ENCODE measurements at regions not wholly inside any gene's neighbourhood (a gene's known extent, or its start where the extent isn't known, plus 50 kb on each side); places are given as distances from the start of the nearest gene placed in this dataset.

GRCh38 chr10:114729103-114729659 lies 71.1 kb upstream of the ABLIM1 start:
- TF ChIP-seq CTCF (conservative IDR thresholded peaks at IDR 0.05; ENCODE audit: low read depth in 2 of 2) = no peak
- TF ChIP-seq EZH2phosphoT487 (IDR thresholded peaks at IDR 0.05; ENCODE audit: unreplicated experiment) = no peak
- no peak for TF ChIP-seq REST (IDR thresholded peaks at IDR 0.05; ENCODE audit: unreplicated experiment)
- TF ChIP-seq CREB1 (CRISPR knock-in tag; IDR thresholded peaks at IDR 0.05; ENCODE audit: low read depth) = no peak
- no peak for TF ChIP-seq EZH2 (IDR thresholded peaks at IDR 0.05; ENCODE audit: low read depth, unreplicated experiment)
- no peak for TF ChIP-seq STAT1 (IDR thresholded peaks at IDR 0.05; ENCODE audit: unreplicated experiment)
- TF ChIP-seq NANOG (IDR thresholded peaks at IDR 0.05; ENCODE audit: borderline replicate concordance) = no peak
- no peak for TF ChIP-seq ETS1 (IDR thresholded peaks at IDR 0.05)
- no peak for TF ChIP-seq POLR2AphosphoS5 (IDR thresholded peaks at IDR 0.05; ENCODE audit: low read depth)
- TF ChIP-seq ZNF331 (CRISPR knock-in tag; IDR thresholded peaks at IDR 0.05; ENCODE audit: low read depth) = no peak
- no peak for TF ChIP-seq ZNF462 (CRISPR knock-in tag; IDR thresholded peaks at IDR 0.05)
